Stimulated activated naive CD8-positive, alpha-beta T cell treated with anti-CD3 and anti-CD28 coated beads, Interleukin-15, Interleukin-2, amounts not matched to agents 100 ng/mL and 50 ng/mL, for 24 hours (primary cell): ENCODE measurements at regions not wholly inside any gene's neighbourhood (a gene's known extent, or its start where the extent isn't known, plus 50 kb on each side); places are given as distances from the start of the nearest gene placed in this dataset.

Source experiments
- H3K27ac Mint-ChIP-seq: one replicate; pipeline ENCODE4 v1.8.0; 2021; ENCODE audit warnings: mild to moderate bottlenecking, mixed read lengths
- H3K27me3 Mint-ChIP-seq: one replicate; pipeline ENCODE4 v1.8.0; 2021; ENCODE audit warnings: mixed read lengths
- H3K36me3 Mint-ChIP-seq: one replicate; pipeline ENCODE4 v1.8.0; 2021; ENCODE audit warnings: low read depth, mixed read lengths
- H3K4me1 Mint-ChIP-seq: one replicate; pipeline ENCODE4 v1.8.0; 2021; ENCODE audit warnings: low read depth, mixed read lengths
- H3K4me3 Mint-ChIP-seq: one replicate; pipeline ENCODE4 v1.8.0; 2021; ENCODE audit warnings: mild to moderate bottlenecking, mixed read lengths
- H3K9me3 Mint-ChIP-seq: one replicate; pipeline ENCODE4 v1.8.0; 2021; ENCODE audit warnings: mixed read lengths

DNA sequence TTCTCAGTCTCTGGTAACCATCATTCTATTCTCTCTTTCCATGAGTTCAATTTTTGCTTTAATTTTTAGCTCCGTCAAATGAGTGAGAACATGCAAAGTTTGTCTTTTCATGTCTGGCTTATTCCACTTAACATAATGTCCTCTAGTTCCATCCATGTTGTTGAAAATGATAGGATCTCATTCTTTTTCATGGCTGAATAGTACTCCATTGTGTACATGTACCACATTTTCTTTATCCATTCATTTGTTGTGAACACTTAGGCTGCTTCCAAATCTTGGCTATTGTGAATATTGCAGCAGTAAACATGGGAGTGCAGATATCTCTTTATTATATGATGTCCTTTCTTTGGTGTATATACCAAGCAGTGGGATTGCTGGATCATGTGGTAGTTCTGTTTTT is 145.4 kb upstream of the E2F7 start:
- H3K4me1 Mint-ChIP-seq: no peaks in the 10 kb centered on the region
- no peak overlapping the region for H3K27ac Mint-ChIP-seq
- H3K4me3 Mint-ChIP-seq: no peak overlapping the region
- H3K36me3 Mint-ChIP-seq: no peaks in the 10 kb centered on the region
- no peaks in the 10 kb centered on the region for H3K27me3 Mint-ChIP-seq
- H3K9me3 Mint-ChIP-seq: peaks cover 6% of the 10 kb centered on the region

DNA sequence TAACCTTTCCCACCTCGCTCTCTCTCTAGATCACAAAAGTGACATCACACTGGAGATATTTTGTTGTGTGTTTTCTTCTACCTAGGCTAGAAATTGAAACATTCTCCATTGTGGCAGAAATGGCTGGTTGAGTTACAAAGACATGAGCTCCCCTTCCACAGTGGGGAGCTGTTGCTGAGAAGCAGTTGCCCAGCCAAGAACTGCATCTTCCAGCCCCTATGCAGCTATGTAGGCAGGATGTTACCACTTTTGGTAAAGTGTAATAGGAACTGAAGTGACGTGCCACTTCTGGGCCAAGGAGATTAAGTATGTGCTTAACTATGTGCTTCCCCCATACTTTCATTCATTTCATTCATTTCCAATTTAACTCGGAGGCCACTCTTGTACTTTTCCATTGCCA is 138.7 kb upstream of the E2F7 start:
- H3K27ac Mint-ChIP-seq: no peak overlapping the region

DNA sequence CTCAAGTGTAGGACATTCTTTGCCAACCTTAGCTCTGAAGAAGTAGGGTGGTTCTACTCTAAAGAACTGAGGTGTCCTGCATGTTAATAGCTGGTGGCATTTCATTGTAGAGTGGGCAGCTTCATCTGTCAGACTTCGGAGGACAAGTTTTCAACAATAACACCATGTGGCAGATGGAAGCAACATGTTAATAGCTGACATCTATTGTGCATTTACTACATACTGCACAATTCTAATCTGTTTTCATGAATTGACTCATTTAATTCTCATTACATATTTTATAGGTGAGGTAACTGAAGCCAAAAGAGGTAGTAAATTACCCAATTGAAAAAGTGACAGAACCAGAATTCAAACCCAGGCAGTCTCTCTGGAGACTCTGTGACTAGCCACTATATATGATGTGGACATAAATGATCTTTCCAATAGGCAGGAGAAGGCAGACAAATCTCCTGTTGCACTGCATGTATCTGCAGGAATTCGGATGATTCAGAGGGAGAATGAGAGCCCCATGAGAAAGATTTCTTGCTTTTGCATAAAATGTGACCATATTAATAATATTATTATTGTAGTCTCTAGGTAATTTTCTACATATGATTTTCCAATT is 137.2 kb upstream of the E2F7 start:
- Mint-ChIP-seq H3K4me1 (no peaks in the 10 kb centered on the region), H3K27ac (no peak overlapping the region), H3K4me3 (no peak overlapping the region), H3K9me3 (no peaks in the 10 kb centered on the region), H3K36me3 (no peaks in the 10 kb centered on the region), H3K27me3 (no peaks in the 10 kb centered on the region)

More for the DNA sequence above, 138.7 kb upstream of the E2F7 start:
- Mint-ChIP-seq H3K27me3 (no peaks in the 10 kb centered on the region), H3K4me1 (no peaks in the 10 kb centered on the region), H3K4me3 (no peak overlapping the region), H3K9me3 (no peaks in the 10 kb centered on the region), H3K36me3 (no peaks in the 10 kb centered on the region)

DNA sequence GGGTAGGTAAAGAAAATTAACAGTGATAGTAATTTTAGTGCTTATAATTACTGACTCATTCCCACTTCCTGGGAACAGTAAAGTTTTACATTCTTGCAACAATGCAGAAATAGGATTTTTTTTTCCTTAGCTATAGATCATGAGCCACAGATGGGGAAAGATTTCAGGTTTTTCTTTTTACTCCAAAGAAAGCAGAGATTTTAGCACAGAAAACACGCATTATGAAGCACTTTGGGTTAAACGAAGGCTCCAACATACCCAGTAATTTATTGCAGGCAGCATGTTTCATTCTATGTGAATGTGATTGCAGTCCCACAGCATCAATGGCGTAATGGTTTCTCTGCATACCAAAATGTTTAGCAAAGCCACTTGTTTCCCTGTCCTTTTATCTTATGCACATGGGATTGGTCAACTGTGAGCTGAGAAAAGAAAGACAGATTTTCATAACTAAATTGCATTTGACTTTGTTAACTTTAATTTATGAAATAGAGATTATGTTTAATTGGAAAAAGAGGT is 124.6 kb upstream of the E2F7 start:
- no peaks in the 10 kb centered on the region for H3K36me3 Mint-ChIP-seq
- H3K4me3 Mint-ChIP-seq: no peak overlapping the region
- no peaks in the 10 kb centered on the region for H3K27me3 Mint-ChIP-seq
- H3K27ac Mint-ChIP-seq: no peak overlapping the region
- no peaks in the 10 kb centered on the region for H3K4me1 Mint-ChIP-seq
- H3K9me3 Mint-ChIP-seq: peaks cover 4% of the 10 kb centered on the region

DNA sequence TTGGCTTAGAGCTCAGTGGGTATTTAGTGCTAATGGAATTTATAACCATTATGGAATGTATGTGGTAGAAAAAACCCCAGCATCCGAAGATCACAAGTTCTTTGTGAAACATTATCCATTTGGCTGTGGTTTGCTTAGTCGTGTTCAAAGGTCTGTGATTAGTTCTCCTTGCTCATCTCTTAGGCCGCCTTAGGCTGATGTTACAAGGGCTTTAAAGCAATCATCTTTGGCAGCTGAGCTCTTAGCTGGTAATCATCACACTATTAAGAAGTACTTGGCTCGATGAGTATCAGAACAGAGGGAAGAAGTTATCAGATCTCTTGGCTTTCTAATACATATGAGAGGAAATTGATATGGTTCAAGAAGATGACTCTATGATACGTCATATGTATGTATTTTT is 124.1 kb upstream of the E2F7 start:
- Mint-ChIP-seq H3K4me3 (no peak overlapping the region), H3K36me3 (no peaks in the 10 kb centered on the region), H3K9me3 (peaks cover 4% of the 10 kb centered on the region), H3K27ac (no peak overlapping the region), H3K27me3 (no peaks in the 10 kb centered on the region), H3K4me1 (no peaks in the 10 kb centered on the region)

DNA sequence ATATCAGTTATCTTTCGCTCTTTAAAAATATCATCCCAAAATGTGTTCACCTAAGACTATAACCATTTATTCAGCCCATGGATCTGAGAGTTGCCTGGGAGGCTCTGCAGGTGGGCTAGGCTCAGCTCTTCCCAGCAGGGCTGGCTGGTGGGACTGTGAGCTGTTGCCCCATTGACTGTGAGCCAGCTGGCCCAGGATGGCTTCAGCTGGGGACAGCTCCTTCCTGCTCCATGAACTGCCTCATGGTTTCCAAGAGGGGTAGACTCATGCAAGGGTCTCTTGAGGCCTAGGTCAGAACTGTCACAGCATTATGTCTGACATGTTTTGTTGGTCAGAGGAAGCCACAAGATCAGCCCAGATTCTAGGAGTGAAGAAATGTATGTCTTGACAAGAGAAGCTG is 114.1 kb upstream of the E2F7 start:
- Mint-ChIP-seq H3K27ac (no peak overlapping the region), H3K9me3 (no peaks in the 10 kb centered on the region), H3K4me1 (no peaks in the 10 kb centered on the region), H3K4me3 (no peak overlapping the region), H3K36me3 (no peaks in the 10 kb centered on the region), H3K27me3 (no peaks in the 10 kb centered on the region)

DNA sequence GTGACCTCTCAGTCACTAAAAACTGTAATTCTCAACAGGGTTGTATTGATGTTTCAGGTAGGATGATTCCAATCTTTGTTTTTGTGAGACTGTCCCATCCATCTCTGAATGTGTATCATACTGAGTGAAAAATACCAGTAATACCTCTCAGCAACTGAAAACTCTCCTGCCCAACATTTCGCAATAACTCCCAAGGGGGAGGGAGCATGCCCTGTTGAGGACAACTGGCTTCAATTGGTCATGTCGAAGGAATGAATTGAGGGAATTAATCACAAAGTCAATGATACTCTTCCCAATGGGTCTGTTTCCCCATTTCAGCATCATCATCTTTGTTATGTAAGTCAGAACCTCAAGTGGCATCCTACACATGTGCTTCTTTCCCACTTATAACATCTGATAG is 102.4 kb upstream of the E2F7 start:
- no peak overlapping the region for H3K27ac Mint-ChIP-seq

DNA sequence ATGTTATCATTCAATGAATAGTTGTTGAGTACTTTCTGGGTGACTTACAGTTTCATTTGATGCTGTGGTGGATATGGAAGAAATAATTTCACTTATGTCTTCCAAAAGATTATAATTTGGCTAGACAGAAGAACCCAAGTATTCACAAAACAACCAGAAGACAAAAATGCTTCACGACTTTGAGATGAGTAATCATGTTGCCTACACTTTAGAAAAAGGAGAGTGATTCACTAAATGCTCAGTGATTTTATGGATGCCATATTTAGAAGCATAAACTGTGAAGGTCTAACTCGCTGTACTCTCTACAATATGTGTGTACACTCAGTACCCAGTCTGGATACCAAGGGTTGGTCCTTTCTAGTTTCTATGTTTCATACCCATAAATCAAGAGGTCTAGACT is 101.3 kb upstream of the E2F7 start:
- H3K9me3 Mint-ChIP-seq: peaks cover 6% of the 10 kb centered on the region
- H3K27me3 Mint-ChIP-seq: no peaks in the 10 kb centered on the region
- H3K4me3 Mint-ChIP-seq: no peak overlapping the region
- H3K4me1 Mint-ChIP-seq: no peaks in the 10 kb centered on the region
- no peak overlapping the region for H3K27ac Mint-ChIP-seq
- no peaks in the 10 kb centered on the region for H3K36me3 Mint-ChIP-seq

More for the DNA sequence above, 102.4 kb upstream of the E2F7 start:
- Mint-ChIP-seq H3K27me3 (no peaks in the 10 kb centered on the region), H3K36me3 (no peaks in the 10 kb centered on the region), H3K4me1 (no peaks in the 10 kb centered on the region), H3K4me3 (no peak overlapping the region), H3K9me3 (peaks cover 6% of the 10 kb centered on the region)

DNA sequence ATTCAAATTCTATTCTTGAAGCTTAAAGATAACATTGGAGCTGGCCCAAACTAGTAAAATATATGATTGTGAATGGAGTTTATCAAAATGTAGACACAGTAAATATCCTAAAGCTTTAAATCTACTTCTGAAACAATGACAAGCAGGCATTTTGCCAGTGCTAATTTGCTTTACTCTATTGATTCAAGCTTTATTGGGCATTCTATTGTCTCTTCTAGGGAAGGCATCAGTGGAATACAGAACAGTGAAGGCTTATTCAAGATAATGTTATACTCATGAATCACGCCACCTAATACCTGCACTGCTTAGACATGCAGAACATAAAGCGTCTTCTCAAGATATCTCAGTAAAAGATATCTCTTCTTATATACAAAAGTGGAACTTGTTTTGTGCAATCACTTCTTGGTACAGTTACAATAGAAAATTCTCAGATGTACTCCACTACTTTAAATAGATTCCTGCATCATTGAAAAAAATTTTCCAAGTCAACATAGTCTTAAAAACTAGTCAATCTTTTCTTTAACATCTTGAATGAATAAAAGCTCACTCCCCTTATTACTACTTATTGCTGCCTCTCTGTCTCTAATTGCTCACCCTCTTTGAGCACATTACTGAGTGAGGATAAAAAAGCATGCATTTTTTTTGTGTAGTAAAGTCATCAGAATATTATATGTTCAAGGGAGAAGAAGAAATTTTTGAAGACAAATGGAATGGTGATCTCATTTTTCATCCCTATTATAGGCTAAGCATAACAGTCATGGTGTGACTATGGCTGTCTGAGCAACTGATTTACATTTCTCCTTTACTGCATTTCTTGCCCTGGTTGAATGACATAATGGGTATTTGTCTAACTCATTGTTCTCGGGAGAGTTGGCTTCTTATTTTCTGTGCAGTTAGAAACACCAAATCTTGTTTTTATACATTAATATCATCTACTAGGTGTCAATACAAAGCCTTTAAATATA is 98.0 kb upstream of the E2F7 start:
- H3K27ac Mint-ChIP-seq: no peak overlapping the region
- no peaks in the 10 kb centered on the region for H3K27me3 Mint-ChIP-seq
- peaks cover 3% of the 10 kb centered on the region for H3K9me3 Mint-ChIP-seq
- H3K4me3 Mint-ChIP-seq: no peak overlapping the region
- H3K4me1 Mint-ChIP-seq: no peaks in the 10 kb centered on the region
- no peaks in the 10 kb centered on the region for H3K36me3 Mint-ChIP-seq

DNA sequence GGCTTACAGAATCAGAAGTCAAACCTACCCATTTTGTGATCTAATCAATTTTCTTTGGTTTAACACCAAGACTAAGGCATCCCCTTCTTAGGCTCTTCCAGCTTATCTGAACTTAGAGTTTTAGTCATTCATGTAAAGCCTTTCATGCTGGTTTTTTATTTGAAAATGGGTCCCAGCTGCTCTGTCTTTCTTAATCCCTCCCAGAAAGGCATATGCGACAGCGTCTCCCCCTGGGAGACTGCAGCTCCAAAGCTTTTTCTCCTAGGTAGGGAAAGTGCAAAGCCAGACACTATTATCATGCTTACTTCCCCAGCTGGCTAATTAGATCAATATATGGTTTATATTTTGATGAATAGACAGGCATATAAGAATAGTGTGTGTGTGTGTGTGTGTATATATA is 96.6 kb upstream of the E2F7 start:
- Mint-ChIP-seq H3K27ac (no peak overlapping the region), H3K36me3 (no peaks in the 10 kb centered on the region), H3K27me3 (no peaks in the 10 kb centered on the region)

DNA sequence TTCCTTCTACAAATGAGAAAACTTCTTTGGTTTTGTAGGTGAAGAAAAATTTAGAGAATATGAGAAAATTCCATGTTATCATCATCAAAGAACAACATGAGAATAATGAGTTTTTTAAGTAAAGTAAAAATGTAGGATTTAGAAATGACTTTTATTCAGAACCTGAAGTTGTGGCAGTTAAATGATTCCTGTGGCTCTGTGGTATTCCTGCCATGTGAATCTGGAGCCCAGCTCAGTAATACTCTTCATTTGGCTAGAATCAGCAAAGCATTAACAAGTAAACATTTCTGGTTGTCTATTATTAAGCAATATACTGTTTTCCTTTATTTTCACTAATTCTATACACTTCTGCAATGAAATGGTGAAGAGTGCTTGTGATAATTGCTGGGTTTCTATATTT is 95.6 kb upstream of the E2F7 start:
- H3K4me3 Mint-ChIP-seq: no peak overlapping the region
- no peaks in the 10 kb centered on the region for H3K9me3 Mint-ChIP-seq
- no peaks in the 10 kb centered on the region for H3K36me3 Mint-ChIP-seq
- H3K27ac Mint-ChIP-seq: no peak overlapping the region
- H3K4me1 Mint-ChIP-seq: no peaks in the 10 kb centered on the region
- H3K27me3 Mint-ChIP-seq: no peaks in the 10 kb centered on the region

More for the DNA sequence above, 96.6 kb upstream of the E2F7 start:
- Mint-ChIP-seq H3K9me3 (no peaks in the 10 kb centered on the region), H3K4me1 (no peaks in the 10 kb centered on the region), H3K4me3 (no peak overlapping the region)

DNA sequence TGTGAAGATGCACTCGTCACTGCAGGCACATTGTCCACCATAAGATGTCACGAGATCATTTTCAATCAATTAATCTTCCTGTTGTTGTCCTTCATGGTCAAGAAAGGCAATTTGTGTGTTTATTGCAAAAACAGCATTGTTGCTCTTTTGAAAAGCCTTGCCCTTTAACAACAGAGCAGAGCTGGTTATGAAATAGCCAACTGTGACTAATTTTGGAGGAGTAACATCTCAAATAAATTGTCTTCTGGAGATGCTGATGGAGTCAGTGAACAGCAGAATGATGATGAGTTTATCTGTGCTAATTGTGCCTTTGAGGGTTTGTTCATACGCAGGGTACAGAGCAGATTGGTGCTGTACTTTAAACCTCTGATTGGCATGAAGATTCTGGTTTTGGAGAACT is 88.3 kb upstream of the E2F7 start:
- no peaks in the 10 kb centered on the region for H3K27me3 Mint-ChIP-seq
- no peak overlapping the region for H3K4me3 Mint-ChIP-seq
- no peaks in the 10 kb centered on the region for H3K9me3 Mint-ChIP-seq
- no peak overlapping the region for H3K27ac Mint-ChIP-seq
- no peaks in the 10 kb centered on the region for H3K4me1 Mint-ChIP-seq
- H3K36me3 Mint-ChIP-seq: no peaks in the 10 kb centered on the region

DNA sequence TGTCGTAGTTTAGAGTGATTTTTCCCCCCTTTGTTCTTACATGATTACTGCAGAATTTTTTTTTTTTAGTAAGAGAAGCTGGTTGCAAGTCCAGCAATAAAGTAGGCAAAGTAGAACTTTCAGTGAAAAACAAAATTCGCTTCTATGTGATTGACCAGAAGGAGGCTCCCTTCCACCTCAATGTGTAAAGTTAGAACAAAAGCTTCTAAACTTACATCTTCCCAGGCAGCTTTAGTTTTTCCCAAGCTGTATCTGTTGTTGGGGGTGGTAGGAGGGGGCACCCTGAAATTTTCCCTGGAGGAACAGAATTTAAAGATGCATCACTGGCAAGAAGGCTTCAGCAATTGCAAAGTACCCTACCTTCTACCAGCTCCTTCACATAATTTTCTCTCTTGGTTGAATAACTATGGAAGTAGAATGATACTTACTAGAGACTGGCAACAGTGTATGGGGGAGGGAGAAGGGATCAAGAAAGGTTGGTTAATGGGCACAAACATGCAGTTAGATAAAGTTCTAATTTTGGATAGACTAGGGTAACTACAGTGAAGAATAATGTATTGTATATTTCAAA is 87.3 kb upstream of the E2F7 start:
- Mint-ChIP-seq H3K4me1 (no peaks in the 10 kb centered on the region), H3K27me3 (no peaks in the 10 kb centered on the region), H3K27ac (no peak overlapping the region), H3K9me3 (no peaks in the 10 kb centered on the region), H3K4me3 (no peak overlapping the region), H3K36me3 (no peaks in the 10 kb centered on the region)

DNA sequence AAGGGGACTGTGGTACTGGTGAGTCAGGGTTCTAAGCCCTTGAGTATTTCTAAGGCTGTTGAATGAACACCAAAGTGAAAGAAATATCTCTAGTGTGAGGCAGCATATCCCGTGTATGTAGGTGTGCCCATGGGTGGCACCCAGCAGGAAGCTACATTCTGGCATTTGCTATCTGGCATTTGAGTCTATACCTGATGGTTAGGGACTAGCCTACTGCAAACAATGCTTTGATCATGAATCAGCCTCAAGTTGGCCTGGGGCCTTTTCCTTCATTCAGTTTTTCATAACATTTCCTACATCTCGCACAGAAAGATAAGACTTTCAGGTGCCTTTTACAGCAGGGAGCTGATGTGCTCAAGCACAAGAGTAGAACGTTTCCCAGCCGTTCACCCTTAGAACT is 85.7 kb upstream of the E2F7 start:
- no peaks in the 10 kb centered on the region for H3K27me3 Mint-ChIP-seq
- H3K27ac Mint-ChIP-seq: no peak overlapping the region
- no peaks in the 10 kb centered on the region for H3K9me3 Mint-ChIP-seq
- no peak overlapping the region for H3K4me3 Mint-ChIP-seq
- no peaks in the 10 kb centered on the region for H3K36me3 Mint-ChIP-seq
- no peaks in the 10 kb centered on the region for H3K4me1 Mint-ChIP-seq

DNA sequence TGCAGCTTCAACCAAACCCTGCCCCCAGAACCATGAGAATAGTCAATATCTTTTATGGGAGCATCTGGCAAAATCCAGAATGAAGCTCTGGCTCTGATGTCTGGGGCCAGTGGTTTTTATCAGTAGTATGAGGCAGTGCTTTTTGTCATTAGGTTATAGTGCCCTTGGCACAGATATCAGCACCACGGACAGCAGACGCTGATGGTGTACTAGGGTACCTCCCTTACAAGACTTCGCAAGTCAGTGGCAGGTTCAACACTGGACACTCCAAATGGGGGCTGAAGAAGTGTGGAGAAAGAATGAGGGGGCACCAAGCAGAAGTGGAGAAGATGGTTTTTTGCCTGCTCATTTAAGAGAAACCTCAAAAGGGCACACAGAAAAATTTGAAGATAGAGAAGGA is 68.2 kb upstream of the E2F7 start:
- Mint-ChIP-seq H3K36me3 (no peaks in the 10 kb centered on the region), H3K27me3 (peaks cover 4% of the 10 kb centered on the region), H3K9me3 (peaks cover 7% of the 10 kb centered on the region), H3K4me1 (no peaks in the 10 kb centered on the region), H3K4me3 (no peak overlapping the region), H3K27ac (no peak overlapping the region)
